Urinary bladder (tissue), 3 donors: ENCODE measurements at regions not wholly inside any gene's neighbourhood (a gene's known extent, or its start where the extent isn't known, plus 50 kb on each side); places are given as distances from the start of the nearest gene placed in this dataset.
"Not testable (repeated sequence)": the region's sequence is repeated elsewhere in the genome, so short reads cannot be mapped to it uniquely, and the experiment has no call there.

Source experiments
- DNase-seq: peaks from one replicate; pipeline ENCODE4 v3.0.0-alpha.2; 2015; ENCODE audit errors: extremely low spot score
- H3K27ac ChIP-seq: one replicate; pipeline ENCODE4 v1.5.1; 2013; ENCODE audit warnings: low read depth, mild to moderate bottlenecking, moderate library complexity
- H3K36me3 ChIP-seq: one replicate; pipeline ENCODE4 v1.6.1; 2013; ENCODE audit warnings: mild to moderate bottlenecking, moderate library complexity; ENCODE audit not compliant: insufficient read depth
- H3K4me1 ChIP-seq: one replicate; pipeline ENCODE4 v1.6.1; 2013; ENCODE audit warnings: mild to moderate bottlenecking, moderate library complexity; ENCODE audit not compliant: insufficient read depth
- H3K4me3 ChIP-seq: one replicate; pipeline ENCODE4 v1.5.1; 2013; ENCODE audit warnings: low read depth, low read length
- WGBS: extraction: QIAGEN DNeasy Blood & Tissue Kit; methylation state at CpG from one replicate; pipeline ENCODE4 v1.1.7; 2013; 5-methylcytosine and 5-hydroxymethylcytosine counted together
- donor health status: healthy with polysubstance abuse.
- donor health status: healthy.

DNA sequence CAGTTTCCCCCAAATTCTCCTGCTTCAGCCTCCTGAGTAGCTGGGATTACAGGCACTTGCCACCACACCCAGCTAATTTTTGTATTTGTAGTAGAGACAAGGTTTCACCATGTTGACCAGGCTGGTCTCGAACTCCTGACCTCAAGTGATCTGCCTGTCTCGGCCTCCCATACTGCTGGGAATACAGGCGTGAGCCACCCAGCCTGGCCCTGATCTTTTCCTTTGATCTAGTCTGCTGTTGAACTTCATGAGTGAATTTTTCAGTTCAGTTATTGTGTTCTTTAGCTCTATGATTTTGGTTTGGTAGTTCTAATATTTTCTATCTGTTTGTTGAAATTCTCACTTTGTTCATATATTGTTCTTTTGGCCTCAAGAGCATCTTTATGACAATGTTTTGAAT lies 83.4 kb upstream of the RAP2C start:
- H3K36me3 ChIP-seq, H3K4me3 ChIP-seq, H3K27ac ChIP-seq, DNase-seq, H3K4me1 ChIP-seq: not testable (repeated sequence)
- 97% methylated on average over 3 of the region's 3 CpGs for WGBS

DNA sequence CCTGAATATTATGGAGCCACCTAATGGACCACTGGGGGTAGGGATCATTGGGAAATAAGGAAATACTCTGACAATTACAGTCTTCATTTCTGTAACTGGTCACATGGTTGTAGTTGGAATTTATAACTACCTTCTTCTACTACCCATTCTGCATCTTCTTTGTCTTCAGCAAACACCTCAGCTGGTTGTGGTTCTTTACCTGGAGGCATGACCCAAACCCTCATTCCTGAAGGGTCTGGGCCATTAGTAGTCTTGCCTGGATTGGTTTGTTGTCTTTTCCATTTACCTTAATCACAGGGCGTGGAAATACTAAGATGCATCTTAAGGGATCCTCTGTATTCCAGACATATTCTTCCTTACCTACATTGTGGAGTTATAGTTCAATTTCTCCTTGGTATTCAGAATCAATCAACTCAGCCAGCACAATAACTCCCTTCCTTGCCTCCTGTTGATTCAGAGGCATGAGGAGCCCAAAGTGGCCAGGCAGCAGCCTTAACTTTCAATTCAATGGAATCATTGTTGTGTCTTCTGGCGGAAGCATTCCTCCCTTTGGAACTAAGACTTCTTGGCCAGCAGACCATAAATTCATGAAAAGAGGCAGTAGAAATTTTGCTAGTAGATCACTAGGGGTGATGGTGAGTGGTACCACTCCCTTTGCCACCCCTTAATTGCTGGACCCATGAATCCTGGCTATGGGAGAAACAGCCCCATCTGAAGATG lies 75.7 kb upstream of the RAP2C start:
- DNase-seq: no peak
- Histone ChIP-seq H3K4me3 (no peak overlapping the region), H3K27ac (no peak overlapping the region), H3K4me1 (no peaks in the 10 kb centered on the region), H3K36me3 (no peaks in the 10 kb centered on the region)
- 96% methylated on average over 2 of the region's 2 CpGs for WGBS

DNA sequence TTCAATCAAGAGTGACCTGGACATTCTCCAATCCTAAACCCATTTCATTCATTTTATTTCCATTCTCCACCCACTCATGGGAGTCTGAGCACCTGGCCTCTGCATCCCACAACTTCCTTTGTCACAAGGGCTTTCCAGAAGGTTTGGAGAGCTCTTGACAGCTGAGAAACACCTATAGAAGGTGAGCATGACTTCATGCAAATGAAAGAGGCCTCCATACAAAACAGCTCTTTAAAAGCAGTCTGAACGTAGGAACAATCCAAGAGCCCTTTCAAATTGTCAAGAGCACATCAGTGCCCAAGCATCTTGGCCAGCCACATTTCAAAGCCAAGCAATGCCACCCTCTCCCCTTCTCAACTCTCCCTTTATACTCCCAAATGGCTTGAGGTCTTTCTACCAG lies 74.9 kb upstream of the RAP2C start:
- Histone ChIP-seq H3K4me1 (no peaks in the 10 kb centered on the region), H3K27ac (no peak overlapping the region), H3K4me3 (no peak overlapping the region), H3K36me3 (no peaks in the 10 kb centered on the region)
- DNase-seq: no peak
- 93% methylated on average over 1 of the region's 1 CpG for WGBS

DNA sequence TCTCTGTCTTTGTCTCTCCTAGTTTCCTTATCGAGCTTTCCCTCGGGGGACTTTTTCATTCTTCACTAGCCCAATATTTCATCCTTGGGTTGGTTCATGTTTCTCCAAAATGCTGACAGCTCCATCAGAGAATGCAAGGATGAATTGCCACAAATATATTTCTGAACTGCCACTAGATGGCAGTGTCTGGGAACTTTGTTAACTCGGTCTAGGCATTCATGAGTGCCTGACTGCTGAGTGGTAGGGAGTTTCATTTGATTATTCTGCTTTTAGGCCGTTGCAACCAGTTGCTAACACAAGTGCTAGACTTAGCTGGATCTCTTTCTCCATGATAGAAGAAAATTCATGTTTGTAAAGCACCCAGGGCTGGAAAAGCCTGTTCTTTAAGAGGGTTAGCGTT lies 73.5 kb upstream of the RAP2C start:
- Histone ChIP-seq H3K27ac (no peak overlapping the region), H3K36me3 (no peaks in the 10 kb centered on the region), H3K4me1 (no peaks in the 10 kb centered on the region), H3K4me3 (no peak overlapping the region)
- DNase-seq: peak; percentile 4
- 11% methylated on average over 5 of the region's 5 CpGs for WGBS

DNA sequence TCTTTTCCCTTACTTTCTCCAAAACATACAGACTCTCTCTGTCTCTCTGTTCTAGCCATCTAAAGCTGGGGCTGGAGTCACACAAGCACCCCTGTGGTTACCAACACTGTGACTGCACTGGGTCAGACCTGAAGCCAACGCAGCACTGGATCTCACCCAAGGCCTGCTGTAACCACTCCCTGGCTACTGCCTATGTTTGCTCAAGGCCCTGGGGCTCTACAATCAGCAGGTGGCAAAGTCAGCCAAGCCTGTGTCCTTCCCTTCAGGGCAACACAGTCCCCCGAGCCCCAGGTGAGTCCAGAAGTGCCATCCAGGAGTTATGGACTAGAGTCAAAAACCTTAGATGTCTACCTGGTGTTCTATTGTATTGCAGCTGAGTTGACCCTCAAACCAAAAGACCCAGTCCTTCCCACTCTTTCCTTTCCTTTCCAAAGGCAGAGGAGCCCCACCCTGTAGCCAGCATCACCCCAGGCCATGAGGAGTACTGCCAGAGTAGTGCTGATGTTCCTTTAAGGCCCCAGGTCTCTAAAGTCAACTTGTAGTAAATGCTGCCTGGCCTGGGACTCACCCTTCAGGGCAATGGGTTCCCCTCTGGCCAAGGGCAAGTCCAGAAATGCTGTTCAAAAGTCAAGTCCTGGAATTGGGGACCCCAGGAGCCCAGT lies 58.8 kb upstream of the RAP2C start:
- no peak for DNase-seq
- no peak overlapping the region for H3K4me3 ChIP-seq
- H3K36me3 ChIP-seq: no peaks in the 10 kb centered on the region
- H3K27ac ChIP-seq: no peak overlapping the region
- H3K4me1 ChIP-seq: no peaks in the 10 kb centered on the region
- 97% methylated on average over 2 of the region's 2 CpGs for WGBS

DNA sequence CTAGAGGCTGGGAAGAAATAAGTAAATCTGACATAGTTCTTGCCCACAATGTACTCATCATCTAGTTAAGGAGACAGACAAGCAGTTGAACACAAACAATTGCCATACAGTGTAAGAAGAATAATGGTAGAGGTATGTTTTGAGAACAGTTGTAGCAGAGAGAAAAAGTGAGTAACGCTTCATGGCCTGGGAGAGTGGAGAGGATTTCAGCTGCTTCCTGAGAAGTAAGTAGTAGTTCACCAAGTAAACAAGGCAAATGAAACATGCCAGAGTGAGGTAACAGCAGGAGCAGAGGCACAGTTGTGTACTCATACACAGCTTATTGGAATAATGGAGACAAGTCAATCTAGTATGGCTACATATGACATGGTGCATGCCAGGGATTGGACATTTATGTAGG lies 53.6 kb upstream of the RAP2C start:
- Histone ChIP-seq H3K4me3 (no peak overlapping the region), H3K36me3 (no peaks in the 10 kb centered on the region), H3K4me1 (no peaks in the 10 kb centered on the region), H3K27ac (no peak overlapping the region)
- no peak for DNase-seq
- WGBS: 98% methylated on average over 1 of the region's 1 CpG

DNA sequence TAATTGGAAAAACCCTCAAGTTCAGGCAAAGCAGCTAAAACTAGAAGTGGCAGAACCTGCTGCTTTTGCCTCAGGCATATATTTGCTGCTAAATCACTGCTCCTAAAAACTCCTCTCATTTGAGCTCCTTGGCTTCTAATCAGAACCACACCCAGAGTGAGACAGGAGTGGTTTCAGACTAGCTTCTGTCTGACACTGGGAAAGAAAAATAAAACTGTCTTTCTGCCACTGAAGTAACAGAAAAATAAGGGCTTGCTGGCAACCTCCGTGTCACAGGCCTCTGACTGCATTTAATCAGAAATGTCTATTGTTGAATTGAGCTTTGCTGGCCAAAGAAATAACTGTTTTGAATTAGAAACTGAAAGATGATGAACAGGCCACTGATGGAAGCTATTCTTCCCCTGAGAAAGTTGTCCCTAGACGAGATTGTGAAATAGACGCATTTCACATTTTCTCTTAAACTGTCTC lies 52.1 kb upstream of the RAP2C start:
- 55% methylated on average over 3 of the region's 3 CpGs for WGBS
- peak overlapping the region; percentile 2 for H3K27ac ChIP-seq

DNA sequence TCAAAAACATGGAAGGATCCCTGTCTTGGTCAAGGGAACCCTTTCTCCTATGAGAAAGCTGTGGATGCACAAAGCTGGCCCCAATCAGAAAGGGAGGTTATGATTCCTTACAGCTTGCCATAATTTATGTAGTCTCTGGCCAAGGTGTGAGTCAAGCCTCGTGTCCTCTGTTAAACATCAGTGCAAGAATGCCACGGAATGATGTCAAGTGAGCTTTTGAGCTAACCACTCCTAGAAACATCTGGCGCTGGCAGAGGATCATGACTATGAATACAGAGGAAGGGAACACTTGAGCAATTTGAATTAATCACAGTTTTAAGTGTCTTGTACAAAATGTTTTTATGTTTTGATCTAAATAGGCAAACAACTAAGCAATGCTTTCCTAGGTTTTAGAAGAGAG lies 51.5 kb upstream of the RAP2C start:
- 27% methylated on average over 3 of the region's 3 CpGs for WGBS
- H3K4me3 ChIP-seq: no peak overlapping the region
- DNase-seq: peak; percentile 1
- no peak overlapping the region for H3K27ac ChIP-seq
- no peaks in the 10 kb centered on the region for H3K36me3 ChIP-seq
- no peaks in the 10 kb centered on the region for H3K4me1 ChIP-seq

More for the DNA sequence above, 52.1 kb upstream of the RAP2C start:
- H3K36me3 ChIP-seq: no peaks in the 10 kb centered on the region
- DNase-seq: no peak
- H3K4me3 ChIP-seq: no peak overlapping the region
- H3K4me1 ChIP-seq: no peaks in the 10 kb centered on the region

DNA sequence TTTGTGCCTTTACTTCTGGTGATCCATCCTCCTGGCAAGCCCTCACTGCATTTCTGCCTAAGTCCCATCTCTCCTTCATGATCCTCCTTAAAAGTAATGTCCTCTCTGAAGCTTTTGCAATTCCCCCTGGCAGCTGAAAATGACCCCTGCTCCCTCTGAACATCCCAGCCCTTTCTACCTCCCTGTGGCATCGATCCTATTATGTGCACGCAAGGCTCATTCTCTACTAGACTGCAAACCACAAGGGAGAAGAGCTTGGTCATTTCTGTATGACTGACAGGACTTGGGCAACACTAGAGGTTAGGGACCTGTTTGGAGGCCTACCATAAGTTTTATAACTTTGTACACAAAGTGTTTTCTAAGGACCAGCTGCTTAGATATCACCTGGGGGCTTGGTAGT lies 50.8 kb upstream of the RAP2C start:
- DNase-seq: no peak
- WGBS: 94% methylated on average over 2 of the region's 2 CpGs
- H3K36me3 ChIP-seq: no peaks in the 10 kb centered on the region
- no peak overlapping the region for H3K27ac ChIP-seq
- H3K4me3 ChIP-seq: no peak overlapping the region
- no peaks in the 10 kb centered on the region for H3K4me1 ChIP-seq
